ENCODE measurements at regions not wholly inside any gene's neighbourhood (a gene's known extent, or its start where the extent isn't known, plus 50 kb on each side); places are given as distances from the start of the nearest gene placed in this dataset.

- H3K9me3 ChIP-seq (ENCODE audit: control insufficient read depth in 2 of 3, insufficient read depth in 1 of 3, low read length in 3 of 3), result no peaks in the 10 kb centered on the region
- intact Hi-C loops (cut with DNase I), result no loop called here
- no peak for TF ChIP-seq CTCF (IDR thresholded peaks at IDR 0.05; ENCODE audit: borderline replicate concordance, extremely low read depth, insufficient read depth)
- no peaks in the 10 kb centered on the region for H3K36me3 ChIP-seq (ENCODE audit: control insufficient read depth in 2 of 3, insufficient read depth in 3 of 3, low read length in 3 of 3)
- FAIRE-seq (no peak), DNase-seq (no peak)
- no peak overlapping the region for H3K4me3 ChIP-seq (ENCODE audit: low read length in 3 of 3)
- no peaks in the 10 kb centered on the region for H3K27me3 ChIP-seq (ENCODE audit: control insufficient read depth, insufficient read depth, low read length)
- H3K4me1 ChIP-seq (ENCODE audit: control insufficient read depth in 2 of 3, insufficient read depth in 2 of 3, low read depth in 1 of 3, low read length in 3 of 3), result no peaks in the 10 kb centered on the region
- H3K27ac ChIP-seq (ENCODE audit: low read depth in 2 of 2, low read length in 2 of 2), result no peak overlapping the region
- no peak overlapping the region for H3K9ac ChIP-seq (ENCODE audit: low read length in 3 of 3)
Measured at GRCh38 chr1:208628022-208628914, 384.1 kb upstream of the PLXNA2 start.

- H3K36me3 ChIP-seq (ENCODE audit: control insufficient read depth in 2 of 3, insufficient read depth in 3 of 3, low read length in 3 of 3), result no peaks in the 10 kb centered on the region
- no peak for FAIRE-seq
Measured at GRCh38 chr1:208631092-208631491, 386.9 kb upstream of the PLXNA2 start.

GRCh38 chr1:208631506-208631905 lies 387.3 kb upstream of the PLXNA2 start:
- no peak overlapping the region for H3K27ac ChIP-seq (ENCODE audit: low read depth in 2 of 2, low read length in 2 of 2)
- no peaks in the 10 kb centered on the region for H3K36me3 ChIP-seq (ENCODE audit: control insufficient read depth in 2 of 3, insufficient read depth in 3 of 3, low read length in 3 of 3)
- TF ChIP-seq CTCF (IDR thresholded peaks at IDR 0.05; ENCODE audit: borderline replicate concordance, extremely low read depth, insufficient read depth), result no peak
- intact Hi-C loops (cut with DNase I), result no loop called here
- no peaks in the 10 kb centered on the region for H3K9me3 ChIP-seq (ENCODE audit: control insufficient read depth in 2 of 3, insufficient read depth in 1 of 3, low read length in 3 of 3)
- DNase-seq (no peak), FAIRE-seq (no peak)
- H3K4me1 ChIP-seq (ENCODE audit: control insufficient read depth in 2 of 3, insufficient read depth in 2 of 3, low read depth in 1 of 3, low read length in 3 of 3), result no peaks in the 10 kb centered on the region
- no peak overlapping the region for H3K4me3 ChIP-seq (ENCODE audit: low read length in 3 of 3)
- no peak overlapping the region for H3K9ac ChIP-seq (ENCODE audit: low read length in 3 of 3)
- no peaks in the 10 kb centered on the region for H3K27me3 ChIP-seq (ENCODE audit: control insufficient read depth, insufficient read depth, low read length)

More at GRCh38 chr1:208631092-208631491, 386.9 kb upstream of the PLXNA2 start:
- Histone ChIP-seq H3K9me3 (ENCODE audit: control insufficient read depth in 2 of 3, insufficient read depth in 1 of 3, low read length in 3 of 3) (no peaks in the 10 kb centered on the region), H3K27me3 (ENCODE audit: control insufficient read depth, insufficient read depth, low read length) (no peaks in the 10 kb centered on the region), H3K27ac (ENCODE audit: low read depth in 2 of 2, low read length in 2 of 2) (no peak overlapping the region), H3K4me3 (ENCODE audit: low read length in 3 of 3) (no peak overlapping the region), H3K4me1 (ENCODE audit: control insufficient read depth in 2 of 3, insufficient read depth in 2 of 3, low read depth in 1 of 3, low read length in 3 of 3) (no peaks in the 10 kb centered on the region), H3K9ac (ENCODE audit: low read length in 3 of 3) (no peak overlapping the region)
- no peak for TF ChIP-seq CTCF (IDR thresholded peaks at IDR 0.05; ENCODE audit: borderline replicate concordance, extremely low read depth, insufficient read depth)
- intact Hi-C loops (cut with DNase I), result no loop called here
- DNase-seq, result no peak
